ENCODE measurements at regions not wholly inside any gene's neighbourhood (a gene's known extent, or its start where the extent isn't known, plus 50 kb on each side); places are given as distances from the start of the nearest gene placed in this dataset.
A peak's percentile ranks its signal among the peaks of the same experiment; 100 is the strongest.

DNA sequence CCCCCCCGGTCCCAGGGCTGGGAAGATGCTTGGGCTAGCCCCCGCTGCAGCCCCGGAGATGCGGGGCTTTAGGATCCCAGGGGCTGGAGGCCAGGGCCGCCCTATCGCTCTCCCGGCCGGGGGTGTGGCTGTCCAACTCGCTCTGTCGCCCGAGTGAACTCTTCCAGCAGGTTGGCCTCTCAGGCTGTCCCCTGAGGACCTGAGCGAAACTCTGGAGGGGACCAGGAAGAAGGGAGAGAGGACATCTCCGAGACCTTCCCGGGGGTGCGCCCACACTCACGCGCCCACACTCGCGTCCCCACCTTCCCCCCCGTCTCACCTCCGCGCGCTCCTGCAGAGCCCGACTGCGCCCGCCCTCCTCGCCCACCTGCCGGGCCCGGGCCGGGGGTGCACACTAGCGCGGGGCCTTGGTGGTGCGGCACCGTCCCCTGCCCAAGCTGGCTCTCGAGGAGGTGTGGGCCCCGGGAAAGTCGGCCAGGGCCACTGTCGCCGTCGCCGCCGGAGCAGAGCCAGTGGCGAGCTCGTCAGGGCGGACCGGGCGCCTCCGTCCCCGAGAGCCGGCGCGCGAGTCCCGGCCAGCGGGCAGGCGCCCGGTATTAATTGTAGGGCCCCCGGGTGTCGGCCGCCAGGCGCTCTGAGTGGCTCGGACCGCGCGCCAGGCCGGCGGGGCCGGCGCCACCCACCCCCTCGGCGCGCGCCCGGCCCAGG is 101.7 kb upstream of the SVIL start:
- DNase-seq (peak; percentile 71 to 81 (median 75)), ATAC-seq (peak; percentile 70)
- no peaks in the 10 kb centered on the region for H3K27me3 ChIP-seq
- TF ChIP-seq, protein P1, sequence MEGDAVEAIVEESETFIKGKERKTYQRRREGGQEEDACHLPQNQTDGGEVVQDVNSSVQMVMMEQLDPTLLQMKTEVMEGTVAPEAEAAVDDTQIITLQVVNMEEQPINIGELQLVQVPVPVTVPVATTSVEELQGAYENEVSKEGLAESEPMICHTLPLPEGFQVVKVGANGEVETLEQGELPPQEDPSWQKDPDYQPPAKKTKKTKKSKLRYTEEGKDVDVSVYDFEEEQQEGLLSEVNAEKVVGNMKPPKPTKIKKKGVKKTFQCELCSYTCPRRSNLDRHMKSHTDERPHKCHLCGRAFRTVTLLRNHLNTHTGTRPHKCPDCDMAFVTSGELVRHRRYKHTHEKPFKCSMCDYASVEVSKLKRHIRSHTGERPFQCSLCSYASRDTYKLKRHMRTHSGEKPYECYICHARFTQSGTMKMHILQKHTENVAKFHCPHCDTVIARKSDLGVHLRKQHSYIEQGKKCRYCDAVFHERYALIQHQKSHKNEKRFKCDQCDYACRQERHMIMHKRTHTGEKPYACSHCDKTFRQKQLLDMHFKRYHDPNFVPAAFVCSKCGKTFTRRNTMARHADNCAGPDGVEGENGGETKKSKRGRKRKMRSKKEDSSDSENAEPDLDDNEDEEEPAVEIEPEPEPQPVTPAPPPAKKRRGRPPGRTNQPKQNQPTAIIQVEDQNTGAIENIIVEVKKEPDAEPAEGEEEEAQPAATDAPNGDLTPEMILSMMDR (IDR thresholded peaks at IDR 0.05), result peak in 2 of 7 experiments; percentile 34 to 40
- TF ChIP-seq POLR2A (IDR thresholded peaks at IDR 0.05), result peak; percentile 69 to 76 (median 74)
- WGBS, 2 donors, result 2% methylated on average over 74 of the region's 74 CpGs; no CpG with 5 or more reads in 1 of the 2 donors
- intact Hi-C loops (cut with DNase I), result no loop called here
- peak overlapping the region; percentile 89 to 96 (median 94) for H3K27ac ChIP-seq
- H3K36me3 ChIP-seq (replicated peaks in 1 of 2; ENCODE audit: insufficient read depth in 1 of 2, low read depth in 2 of 2), result no peaks in the 10 kb centered on the region
- H3K4me1 ChIP-seq, result peaks cover 19% of the 10 kb centered on the region
- no peaks in the 10 kb centered on the region for H3K9me3 ChIP-seq
- peak overlapping the region; percentile 59 to 76 for H3K4me3 ChIP-seq

DNA sequence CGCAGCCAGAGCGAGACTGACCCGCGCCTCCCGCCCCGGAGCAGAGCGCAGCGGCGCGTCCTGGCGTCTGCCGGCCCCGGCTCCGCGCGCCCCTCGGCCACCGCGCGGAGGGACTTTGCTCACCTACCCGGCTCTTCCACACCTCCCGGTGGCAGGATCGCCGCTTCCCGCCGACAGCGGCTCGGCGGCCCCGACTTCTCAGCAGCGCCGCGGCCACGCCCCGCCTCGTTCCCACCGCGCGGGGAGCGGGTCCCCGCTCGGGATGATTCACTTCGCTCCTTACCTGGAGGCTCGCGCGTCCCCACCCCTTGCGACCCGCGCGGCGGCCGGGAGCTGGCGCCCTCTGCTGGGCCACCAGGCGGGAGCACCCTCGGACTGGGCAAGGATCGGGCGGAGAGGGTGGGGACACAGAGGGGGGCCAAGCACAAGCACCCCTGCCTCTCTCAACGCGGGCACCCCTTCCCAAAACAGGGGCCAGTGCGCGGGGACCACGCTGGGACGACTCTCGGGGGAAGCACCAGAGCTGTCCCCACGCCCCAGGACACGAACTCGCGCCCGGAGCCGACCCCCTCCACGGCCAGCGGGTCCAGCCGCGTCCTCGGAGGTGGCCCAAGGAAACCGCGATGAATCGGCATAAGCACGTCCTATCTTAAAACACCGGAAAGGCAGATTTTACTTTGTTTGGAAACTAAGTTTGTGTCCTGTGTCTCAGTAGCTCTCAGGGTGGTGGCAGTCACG is 101.0 kb upstream of the SVIL start:
- no peaks in the 10 kb centered on the region for H3K9me3 ChIP-seq
- peaks cover 19% of the 10 kb centered on the region for H3K4me1 ChIP-seq
- peak; percentile 86 for ATAC-seq
- H3K4me3 ChIP-seq, result peak overlapping the region; percentile 59 to 76
- peak overlapping the region; percentile 89 to 96 (median 94) for H3K27ac ChIP-seq
- WGBS, 2 donors, result 0 to 1% methylated on average over 21 to 79 of the region's 81 CpGs
- H3K27me3 ChIP-seq, result no peaks in the 10 kb centered on the region
- TF ChIP-seq POLR2A (IDR thresholded peaks at IDR 0.05), result peak; percentile 73 to 88 (median 80)
- TF ChIP-seq, protein P1 (IDR thresholded peaks at IDR 0.05), result peak; percentile 91 to 98 (median 95)
- intact Hi-C loops (cut with DNase I), result no loop called here
- H3K36me3 ChIP-seq (replicated peaks in 1 of 2; ENCODE audit: insufficient read depth in 1 of 2, low read depth in 2 of 2), result no peaks in the 10 kb centered on the region
- peak; percentile 87 to 89 (median 88) for DNase-seq

DNA sequence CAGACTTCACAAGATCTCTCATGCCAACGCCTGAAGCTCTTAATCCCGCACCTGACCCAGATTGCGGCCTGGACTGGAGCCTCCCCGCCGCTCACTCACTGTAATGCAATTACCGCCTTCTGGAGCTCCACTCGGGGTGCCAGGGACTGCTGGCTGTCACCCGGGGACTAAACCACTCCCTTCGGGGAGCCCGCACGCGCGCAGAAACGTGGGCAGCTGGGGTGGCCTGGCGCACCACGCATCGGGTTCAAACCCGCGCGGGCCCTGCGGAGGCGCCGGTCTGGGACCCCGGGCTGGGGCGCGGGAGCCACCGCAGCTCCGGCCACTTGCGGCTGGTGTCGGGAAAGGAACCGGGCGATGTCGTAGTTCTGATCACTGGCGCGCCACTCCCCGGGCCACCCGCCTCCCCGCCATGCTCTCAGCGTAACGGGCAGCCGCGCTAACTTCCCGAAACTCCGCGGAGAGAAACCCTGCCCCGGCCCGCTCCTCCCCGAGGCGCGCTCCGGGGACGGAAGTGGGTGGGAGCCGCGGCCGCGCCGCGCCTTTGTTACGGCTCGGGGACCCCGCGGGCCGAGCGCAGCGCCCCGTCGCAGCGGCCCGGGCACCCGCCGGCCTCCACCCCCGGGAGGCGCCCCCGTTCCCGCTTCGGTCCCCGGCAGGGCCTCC is 100.3 kb upstream of the SVIL start:
- WGBS, 2 donors, result 1 to 2% methylated on average over 7 to 73 of the region's 77 CpGs
- Histone ChIP-seq H3K27ac (peak overlapping the region; percentile 89 to 96 (median 94)), H3K4me1 (peaks cover 19% of the 10 kb centered on the region), H3K4me3 (peak overlapping the region; percentile 59 to 76), H3K36me3 (replicated peaks in 1 of 2; ENCODE audit: insufficient read depth in 1 of 2, low read depth in 2 of 2) (no peaks in the 10 kb centered on the region), H3K9me3 (no peaks in the 10 kb centered on the region), H3K27me3 (no peaks in the 10 kb centered on the region)
- TF ChIP-seq, protein P1 (IDR thresholded peaks at IDR 0.05), result no peak
- TF ChIP-seq POLR2A (IDR thresholded peaks at IDR 0.05), result peak in 2 of 3 donors; percentile 57 to 65
- peak; percentile 61 for ATAC-seq
- intact Hi-C loops (cut with DNase I), result no loop called here
- peak; percentile 63 to 73 (median 68) for DNase-seq

DNA sequence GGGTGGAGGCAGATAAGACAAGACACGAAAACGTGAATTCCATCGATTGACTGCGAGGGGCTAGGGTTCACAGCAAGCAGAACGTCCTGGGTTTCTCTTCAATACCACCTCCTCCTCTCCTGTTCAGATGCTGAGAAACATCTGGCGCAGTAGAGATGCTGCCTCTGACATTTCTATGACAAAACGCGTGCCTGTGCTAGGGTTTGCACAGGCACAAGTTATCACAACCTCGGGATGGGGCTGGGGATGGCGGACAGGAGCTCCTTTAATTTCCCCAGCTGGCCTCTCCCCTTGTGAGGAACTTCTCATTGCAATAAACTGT is 99.8 kb upstream of the SVIL start:
- Histone ChIP-seq H3K27ac (peak overlapping the region; percentile 89 to 96 (median 94)), H3K27me3 (no peaks in the 10 kb centered on the region), H3K36me3 (replicated peaks in 1 of 2; ENCODE audit: insufficient read depth in 1 of 2, low read depth in 2 of 2) (no peaks in the 10 kb centered on the region), H3K9me3 (no peaks in the 10 kb centered on the region), H3K4me3 (peak overlapping the region; percentile 59 to 76), H3K4me1 (peaks cover 19% of the 10 kb centered on the region)
- ATAC-seq (no peak), DNase-seq (peak in 1 of 4 donors; percentile 15)
- WGBS, 2 donors, result 17 to 28% methylated on average over 10 of the region's 10 CpGs
- TF ChIP-seq, protein P1 (IDR thresholded peaks at IDR 0.05), result no peak
- no peak for TF ChIP-seq POLR2A (IDR thresholded peaks at IDR 0.05)
- intact Hi-C loops (cut with DNase I), result no loop called here
